Adrenal gland (tissue), 5 donors: ENCODE measurements at regions not wholly inside any gene's neighbourhood (a gene's known extent, or its start where the extent isn't known, plus 50 kb on each side); places are given as distances from the start of the nearest gene placed in this dataset.

Source experiments
- POLR2A ChIP-seq, 2 donors: fragments of 450-650 bp; IDR thresholded peaks; one replicate each; pipeline ENCODE4 v1.6.1; 2017; ENCODE audit warnings: antibody characterized with exemption in 2 of 2, mild to moderate bottlenecking in 2 of 2, moderate library complexity in 1 of 2
- TF ChIP-seq, protein P1 (sequence below), 6 experiments: fragments of 450-650 bp in 4 of 6; fragments of 200-600 bp in 2 of 6; sonication (generic) in 1 of 6; IDR thresholded peaks; 1 replicate in 5 of 6; 2 replicates in 1 of 6; pipeline versions ENCODE4 v1.5.1 to v1.8.0; 2016 to 2021; ENCODE audit warnings: antibody characterized with exemption in 6 of 6, mild to moderate bottlenecking in 2 of 6, moderate library complexity in 1 of 6
- donor health status: DM: no; HTN: no; CAD: no.

DNA sequence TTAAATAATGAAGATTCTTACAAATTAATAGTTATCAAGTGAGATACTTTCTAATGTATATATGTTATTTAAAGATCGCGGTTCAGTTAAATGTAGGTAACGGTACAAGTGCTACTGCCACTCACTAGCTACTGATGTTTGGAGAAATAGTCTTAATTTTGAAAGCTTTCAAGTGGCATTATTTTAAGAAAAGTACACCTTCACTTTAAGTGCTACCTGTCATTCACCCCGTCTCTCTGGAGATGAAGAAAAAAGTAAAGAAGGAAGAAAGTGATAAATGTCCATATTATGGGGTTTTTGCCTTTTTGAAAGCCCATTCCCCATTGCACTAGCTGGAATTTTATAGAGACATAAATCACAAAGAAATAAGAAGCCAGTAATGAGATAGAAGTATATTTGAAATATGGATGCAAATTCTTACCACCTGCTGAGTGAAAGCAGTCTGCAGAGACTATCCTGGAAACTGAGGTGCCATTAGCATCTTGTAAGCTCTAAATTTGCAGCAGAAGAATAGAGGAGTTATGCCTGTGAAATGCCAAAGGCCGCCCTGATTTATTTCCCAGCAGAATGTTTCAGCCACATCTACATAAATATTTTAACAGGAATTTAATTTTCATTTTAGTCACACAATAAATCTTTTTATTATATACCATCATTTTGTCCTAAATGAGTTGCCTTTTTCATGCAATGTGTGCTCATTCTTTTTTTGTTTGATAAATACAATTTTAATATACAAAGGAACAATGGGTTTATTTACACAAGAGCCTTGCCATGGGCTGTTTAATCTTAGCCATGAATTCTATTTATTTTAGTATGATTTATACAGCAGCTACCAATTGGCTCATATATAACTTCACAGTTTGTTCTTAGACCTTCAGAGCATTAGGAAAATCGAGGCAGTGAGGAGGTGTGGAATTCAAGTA is 489.9 kb upstream of the RAG2 start:
- TF ChIP-seq, protein P1, sequence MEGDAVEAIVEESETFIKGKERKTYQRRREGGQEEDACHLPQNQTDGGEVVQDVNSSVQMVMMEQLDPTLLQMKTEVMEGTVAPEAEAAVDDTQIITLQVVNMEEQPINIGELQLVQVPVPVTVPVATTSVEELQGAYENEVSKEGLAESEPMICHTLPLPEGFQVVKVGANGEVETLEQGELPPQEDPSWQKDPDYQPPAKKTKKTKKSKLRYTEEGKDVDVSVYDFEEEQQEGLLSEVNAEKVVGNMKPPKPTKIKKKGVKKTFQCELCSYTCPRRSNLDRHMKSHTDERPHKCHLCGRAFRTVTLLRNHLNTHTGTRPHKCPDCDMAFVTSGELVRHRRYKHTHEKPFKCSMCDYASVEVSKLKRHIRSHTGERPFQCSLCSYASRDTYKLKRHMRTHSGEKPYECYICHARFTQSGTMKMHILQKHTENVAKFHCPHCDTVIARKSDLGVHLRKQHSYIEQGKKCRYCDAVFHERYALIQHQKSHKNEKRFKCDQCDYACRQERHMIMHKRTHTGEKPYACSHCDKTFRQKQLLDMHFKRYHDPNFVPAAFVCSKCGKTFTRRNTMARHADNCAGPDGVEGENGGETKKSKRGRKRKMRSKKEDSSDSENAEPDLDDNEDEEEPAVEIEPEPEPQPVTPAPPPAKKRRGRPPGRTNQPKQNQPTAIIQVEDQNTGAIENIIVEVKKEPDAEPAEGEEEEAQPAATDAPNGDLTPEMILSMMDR (IDR thresholded peaks at IDR 0.05) = no peak
- TF ChIP-seq POLR2A (IDR thresholded peaks at IDR 0.05) = no peak
